ENCODE measurements at regions not wholly inside any gene's neighbourhood (a gene's known extent, or its start where the extent isn't known, plus 50 kb on each side); places are given as distances from the start of the nearest gene placed in this dataset.
"Not testable (repeated sequence)": the region's sequence is repeated elsewhere in the genome, so short reads cannot be mapped to it uniquely, and the experiment has no call there.

DNA sequence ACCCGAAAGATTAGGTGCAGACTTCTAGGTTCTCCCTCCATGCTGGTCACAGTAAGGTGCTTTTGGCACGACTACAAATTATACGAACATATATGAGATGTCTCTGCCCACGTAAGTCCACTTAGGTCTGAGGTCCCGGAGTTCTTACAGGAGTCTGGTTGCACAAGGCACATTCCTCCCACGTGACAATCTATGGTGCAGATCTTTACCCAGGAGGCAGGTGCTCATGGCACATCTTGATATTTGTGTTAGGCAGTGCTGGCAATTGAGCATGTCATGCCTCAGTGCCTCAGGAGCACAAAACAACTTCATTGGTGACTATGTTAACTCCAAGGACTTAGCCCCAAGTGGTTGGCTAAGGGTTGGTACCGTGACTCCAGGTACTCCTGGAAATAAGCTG is 92.0 kb upstream of the AMN1 start:
- no peak for DNase-seq (ENCODE audit: low spot score)

DNA sequence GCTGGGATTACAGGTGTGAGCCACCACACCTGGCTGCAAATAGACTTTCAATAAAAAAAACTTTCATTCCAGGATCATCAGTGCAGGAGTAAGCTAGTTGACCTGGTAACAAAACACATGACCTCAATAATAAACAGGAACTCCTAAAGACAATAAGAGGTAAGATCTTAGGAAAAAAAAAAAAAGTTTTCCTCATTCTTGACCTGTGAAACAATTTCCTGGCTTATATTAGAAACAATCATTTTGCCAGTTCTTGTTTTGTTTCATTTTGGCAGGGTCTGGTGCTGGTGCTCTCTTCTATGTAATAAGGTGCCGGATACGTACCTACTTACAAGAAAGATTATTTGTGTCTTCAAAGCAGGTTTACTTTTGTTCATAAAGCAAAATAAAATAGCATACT is 90.6 kb upstream of the AMN1 start:
- no peak for DNase-seq (ENCODE audit: low spot score)

DNA sequence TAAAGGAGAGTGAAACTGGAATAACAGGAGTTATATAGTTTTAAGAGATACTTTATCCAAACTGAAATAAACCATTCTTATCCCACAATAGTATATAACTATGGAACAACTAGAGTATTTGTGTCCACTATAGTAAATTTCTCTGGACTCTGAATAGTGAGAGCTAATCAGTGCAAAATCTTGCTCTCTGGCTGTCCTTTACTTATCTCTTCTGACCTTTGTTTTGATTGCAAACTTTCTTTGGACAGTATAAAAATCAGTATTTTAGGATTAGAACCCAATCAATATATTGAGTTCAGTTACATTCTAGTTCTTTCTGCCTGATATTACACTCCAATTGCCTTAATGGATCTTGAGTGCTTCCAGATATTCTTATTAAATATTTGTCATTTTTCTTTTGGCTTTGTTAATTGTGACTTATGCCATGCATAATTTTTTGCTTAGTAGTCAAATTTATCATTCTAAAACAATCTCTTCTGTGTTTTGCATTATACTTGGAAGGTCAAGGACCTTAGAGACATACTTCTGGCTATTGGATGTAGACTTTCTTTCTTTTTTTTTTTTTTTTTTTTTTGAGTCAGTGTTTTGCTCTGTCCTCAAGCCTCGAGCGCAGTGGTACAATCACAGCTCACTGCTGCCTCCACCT is 89.9 kb upstream of the AMN1 start:
- DNase-seq (ENCODE audit: low spot score) = no peak

DNA sequence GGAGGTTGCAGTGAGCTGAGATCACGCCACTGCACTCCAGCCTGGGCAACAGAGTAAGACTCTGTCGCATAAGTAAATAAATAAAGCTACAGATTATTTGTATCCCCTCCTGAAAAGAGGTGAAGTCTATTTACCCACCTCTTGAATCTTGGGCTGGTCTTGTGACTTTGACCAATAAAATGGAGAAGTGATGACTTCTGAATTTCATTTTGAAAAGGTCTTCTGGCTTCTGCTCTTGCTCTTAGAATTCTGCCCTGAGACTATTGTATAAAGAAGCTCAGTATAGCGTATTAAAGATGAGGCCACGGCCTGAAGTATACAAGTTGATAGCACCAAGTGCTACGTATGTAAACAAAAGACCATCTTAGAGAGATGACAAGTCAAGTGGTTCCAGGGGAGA is 88.3 kb upstream of the AMN1 start:
- DNase-seq (ENCODE audit: low spot score) = no peak

DNA sequence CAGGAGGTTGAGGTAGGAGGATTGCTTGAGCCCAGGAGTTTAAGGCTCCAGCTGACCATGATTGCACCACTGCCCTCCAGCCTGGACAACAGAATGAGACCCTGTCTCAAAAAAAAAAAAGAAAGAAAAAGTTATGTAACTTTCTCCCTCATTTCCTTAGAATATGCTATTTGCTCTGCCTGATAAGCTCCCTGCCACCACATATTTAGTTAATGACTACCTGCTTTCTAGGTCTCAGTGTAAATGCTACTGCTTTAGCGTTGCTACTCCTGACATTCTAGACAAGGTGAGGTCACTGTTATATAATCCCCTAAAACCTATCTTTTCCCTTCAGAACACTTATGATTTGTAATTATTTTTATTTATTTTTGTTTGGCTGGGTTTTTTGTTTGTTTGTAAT is 86.3 kb upstream of the AMN1 start:
- DNase-seq (ENCODE audit: low spot score) = no peak

DNA sequence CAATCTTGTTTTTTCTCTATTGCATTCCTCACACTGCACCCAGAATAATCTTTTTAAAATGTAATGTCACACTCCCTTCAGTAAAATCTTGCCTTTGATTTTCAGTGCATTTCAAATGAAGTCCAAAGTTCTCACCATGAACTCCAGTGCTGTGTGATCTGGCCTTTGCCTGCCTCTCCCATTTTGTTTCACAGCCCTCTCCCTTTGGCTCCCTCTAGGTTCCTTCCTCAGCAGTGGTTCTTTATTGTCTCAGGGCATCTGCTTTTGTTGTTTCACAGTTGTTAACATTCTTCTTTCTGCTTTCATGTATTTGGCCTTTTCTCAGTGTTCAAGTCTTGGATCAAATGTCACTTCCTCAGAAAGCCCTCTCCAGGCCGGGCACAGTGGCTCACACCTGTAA is 84.5 kb upstream of the AMN1 start:
- peak; percentile 29 for DNase-seq (ENCODE audit: low spot score)

DNA sequence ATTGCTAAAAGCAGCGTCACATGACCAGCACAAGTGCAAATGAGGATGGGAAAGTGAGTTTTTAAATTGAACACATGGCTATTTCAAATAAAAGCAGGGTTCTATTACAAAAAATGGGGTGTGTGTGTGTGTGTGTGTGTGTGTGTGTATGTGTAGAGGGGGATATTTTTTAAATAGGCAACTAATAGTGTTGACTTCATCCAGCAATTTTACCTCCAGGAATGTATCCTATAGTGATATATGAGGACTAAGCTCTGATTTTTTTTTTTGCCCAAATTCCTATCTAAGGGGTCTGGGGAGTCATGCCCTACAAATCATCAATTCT is 78.9 kb upstream of the AMN1 start:
- DNase-seq (ENCODE audit: low spot score) = no peak

DNA sequence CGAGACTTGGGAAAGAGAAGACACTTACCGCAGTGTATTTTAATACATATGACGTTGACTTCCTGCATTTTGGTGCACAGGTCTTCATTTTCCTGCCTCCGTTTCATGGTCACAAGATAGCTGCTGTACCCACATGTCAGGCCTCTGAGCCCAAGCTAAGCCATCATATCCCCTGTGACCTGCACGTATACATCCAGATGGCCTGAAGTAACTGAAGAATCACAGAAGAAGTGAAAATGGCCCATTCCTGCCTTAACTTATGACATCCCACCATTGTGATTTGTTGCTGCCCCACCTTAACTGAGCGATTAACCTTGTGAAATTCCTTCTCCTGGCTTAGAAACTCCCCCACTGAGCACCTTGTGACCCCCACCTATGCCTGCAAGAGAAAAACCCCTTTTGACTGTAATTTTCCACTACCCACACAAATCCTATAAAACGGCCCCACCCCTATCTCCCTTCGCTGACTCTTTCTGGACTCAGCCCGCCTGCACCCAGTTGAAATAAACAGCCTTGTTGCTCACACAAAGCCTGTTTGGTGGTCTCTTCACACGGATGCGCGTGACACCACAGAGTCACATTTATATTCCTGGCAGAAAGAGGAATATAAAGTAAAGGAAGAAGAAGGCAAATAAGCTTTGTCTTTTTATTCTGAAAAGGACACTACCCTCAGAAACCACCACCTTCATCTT is 78.4 kb upstream of the AMN1 start:
- not testable (repeated sequence) for DNase-seq (ENCODE audit: low spot score)

DNA sequence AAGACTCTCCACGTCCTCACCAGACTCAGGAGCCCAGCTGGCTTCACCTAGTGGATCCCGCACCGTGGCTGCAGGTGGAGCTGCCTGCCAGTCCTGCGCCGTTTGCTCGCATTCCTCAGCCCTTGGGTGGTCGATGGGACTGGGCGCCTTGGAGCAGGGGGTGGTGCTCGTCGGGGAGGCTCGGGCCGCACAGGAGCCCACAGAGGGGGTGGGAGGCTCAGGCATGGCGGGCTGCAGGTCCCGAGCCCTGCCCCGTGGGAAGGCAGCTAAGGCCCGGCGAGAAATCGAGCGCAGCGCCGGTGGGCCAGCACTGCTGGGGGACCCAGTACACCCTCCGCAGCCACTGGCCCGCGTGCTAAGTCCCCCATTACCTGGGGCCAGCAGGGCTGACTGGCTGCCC is 76.9 kb upstream of the AMN1 start:
- DNase-seq (ENCODE audit: low spot score) = not testable (repeated sequence)

DNA sequence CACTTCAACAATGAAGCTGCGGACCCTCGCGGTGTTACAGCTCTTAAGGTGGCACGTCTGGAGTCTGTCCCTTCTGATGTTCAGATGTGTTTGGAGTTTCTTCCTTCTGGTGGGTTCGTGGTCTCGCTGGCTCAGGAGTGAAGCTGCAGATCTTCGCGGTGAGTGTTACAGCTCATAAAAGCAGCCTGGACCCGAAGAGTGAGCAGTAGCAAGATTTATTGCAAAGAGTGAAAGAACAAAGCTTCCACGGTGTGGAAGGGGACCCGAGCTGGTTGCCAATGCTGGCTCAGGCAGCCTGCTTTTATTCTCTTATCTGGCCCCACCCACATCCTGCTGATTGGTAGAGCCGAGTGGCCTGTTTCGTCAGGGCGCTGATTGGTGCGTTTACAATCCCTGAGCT is 75.9 kb upstream of the AMN1 start:
- not testable (repeated sequence) for DNase-seq (ENCODE audit: low spot score)

DNA sequence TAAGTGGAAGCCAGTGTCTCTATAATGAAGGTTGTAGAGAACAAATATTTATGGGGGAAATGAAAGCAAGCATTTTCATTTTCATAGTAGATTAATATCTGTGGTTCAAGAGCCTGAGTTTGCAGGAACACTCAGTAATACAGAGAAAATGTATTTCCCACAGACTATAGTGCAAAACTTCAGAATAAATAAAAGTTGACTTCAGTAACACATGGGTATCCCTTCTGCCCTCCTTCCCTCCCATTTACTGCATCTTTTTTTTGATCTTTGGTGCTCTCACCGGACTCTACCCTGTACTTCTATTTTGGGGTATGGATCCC is 75.3 kb upstream of the AMN1 start:
- DNase-seq (ENCODE audit: low spot score) = no peak

DNA sequence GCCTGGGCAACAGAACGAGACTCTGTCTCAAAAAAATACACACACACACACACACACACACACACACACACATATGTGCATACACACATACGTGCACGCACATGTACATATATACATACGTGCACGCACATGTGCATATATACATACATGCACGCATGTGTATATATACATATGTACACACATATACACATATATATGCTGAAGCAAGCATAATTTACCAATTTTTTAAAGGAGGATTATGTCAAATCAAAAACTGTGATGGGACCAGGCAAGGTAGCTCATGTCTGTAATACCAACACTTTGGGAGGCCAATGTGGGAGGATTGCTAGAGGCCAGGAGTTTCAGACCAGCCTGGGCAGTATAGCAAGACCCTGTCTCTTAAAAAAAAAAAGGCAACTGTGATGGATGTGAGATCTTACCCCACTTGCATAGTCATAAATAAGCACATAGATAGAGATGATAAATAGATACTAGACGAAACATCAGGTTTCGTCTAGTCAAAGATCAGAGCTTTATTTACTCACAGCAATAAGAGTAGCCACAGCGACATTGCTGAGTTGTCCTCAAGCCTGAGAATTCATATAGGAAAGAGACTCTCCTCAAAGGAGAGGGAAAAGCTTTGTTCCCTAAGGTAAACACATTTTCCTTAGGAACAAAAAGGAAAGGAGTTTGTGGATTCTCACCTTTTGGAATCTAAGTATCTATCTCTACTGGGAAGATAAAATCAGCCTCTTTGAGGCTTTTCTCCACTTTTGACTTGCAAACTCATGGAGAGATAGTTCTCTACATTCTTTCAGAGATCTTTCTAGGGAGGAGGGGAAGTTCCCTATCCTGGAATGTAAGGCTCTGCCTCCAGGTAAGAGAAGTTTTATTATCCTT is 74.7 kb upstream of the AMN1 start:
- no peak for DNase-seq (ENCODE audit: low spot score)

DNA sequence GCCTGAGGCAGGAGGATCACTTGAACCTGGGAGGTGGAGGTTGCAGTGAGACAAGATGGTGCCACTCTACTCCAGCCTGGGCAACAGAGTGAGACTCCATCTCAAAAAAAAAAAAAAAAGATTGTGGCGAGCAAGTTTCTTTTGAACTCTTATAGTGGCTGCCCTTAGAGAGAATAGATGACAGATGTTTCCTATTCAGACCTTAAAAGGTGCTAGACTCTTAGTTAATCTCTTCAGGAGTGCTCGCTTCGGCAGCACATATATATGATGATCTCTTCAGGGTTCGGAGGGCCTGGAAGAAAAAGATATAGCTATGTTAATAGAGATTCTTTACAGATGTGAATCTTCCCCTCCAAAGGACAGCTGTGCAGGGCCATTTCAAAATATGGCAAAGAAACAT is 73.1 kb upstream of the AMN1 start:
- no peak for DNase-seq (ENCODE audit: low spot score)

DNA sequence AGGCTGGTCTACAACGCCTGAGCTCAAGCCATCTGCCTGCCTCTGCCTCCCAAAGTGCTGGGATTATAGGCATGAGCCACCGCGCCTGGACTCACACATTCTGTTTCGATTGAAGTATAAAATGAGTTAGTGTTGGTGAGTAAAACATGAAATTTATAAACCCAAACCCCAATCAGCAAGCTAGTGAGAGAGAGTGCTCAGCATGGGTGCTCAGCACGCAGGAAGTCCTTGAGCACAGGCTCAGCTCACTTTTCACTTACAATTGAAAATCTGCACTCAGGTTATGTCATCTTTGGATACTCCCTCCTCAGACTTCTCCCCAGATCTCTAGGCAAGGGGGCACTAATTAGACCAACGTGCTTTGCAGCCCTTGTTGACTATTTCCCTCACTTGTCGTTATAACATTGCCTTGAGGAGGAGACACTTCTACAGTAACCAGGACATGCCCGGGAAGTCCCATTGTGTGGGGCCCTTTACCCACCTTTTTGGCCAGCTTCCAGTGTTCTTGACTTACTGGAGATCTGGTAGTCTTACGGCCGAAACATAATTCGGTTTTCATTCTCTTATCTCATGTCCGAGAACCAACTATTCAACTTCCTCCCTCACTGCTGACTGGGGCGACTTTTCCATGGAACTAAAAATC is 68.5 kb upstream of the AMN1 start:
- DNase-seq (ENCODE audit: low spot score) = no peak

DNA sequence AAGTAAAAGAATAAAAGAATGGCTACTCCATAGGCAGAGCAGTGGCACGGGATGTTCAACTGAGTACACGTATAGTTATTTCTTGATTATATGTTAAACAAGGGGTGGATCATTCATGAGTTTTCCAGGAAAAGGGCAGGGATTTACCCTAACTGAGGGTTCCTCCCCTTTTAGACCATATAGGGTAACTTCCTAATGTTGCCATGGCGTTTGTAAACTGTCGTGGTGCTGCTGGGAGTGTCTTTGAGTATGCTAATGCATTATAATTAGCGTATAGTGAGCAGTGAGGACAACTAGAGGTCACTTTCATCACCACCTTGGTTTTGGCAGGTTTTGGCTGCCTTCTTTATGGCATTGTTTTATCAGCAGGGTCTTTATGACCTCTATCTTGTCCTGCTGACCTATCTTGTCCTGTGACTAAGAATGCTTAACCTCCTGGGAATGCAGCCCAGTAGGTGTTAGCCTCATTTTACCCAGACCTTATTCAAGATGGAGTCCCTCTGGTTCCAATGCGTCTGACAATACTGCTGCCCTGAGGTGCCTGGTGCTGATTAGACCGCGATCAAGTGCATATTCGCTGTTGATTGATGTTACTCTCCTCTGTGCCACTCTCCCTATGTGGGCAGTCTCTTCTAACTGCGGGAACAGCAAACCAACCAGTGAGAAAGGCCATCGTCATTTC is 67.6 kb upstream of the AMN1 start:
- no peak for DNase-seq (ENCODE audit: low spot score)

DNA sequence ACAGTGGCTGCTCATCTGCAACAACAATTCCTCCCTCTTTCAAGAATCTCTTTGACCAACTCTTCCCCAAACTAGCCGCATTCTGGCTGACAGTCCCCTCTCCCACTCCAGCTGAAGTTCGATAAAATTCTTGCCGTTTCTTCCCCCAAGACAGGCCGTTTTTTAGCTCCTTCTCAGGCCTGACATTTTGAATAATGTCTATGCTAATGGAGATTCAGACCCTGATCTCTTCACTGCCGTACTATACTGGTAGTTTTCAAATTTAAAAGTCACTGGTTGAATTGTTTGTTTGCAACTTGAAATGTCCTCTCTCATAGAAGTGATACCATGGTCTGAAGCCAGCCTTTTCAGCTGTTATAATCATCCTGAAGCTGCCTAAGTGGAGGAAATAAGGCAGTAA is 65.9 kb upstream of the AMN1 start:
- no peak for DNase-seq (ENCODE audit: low spot score)

DNA sequence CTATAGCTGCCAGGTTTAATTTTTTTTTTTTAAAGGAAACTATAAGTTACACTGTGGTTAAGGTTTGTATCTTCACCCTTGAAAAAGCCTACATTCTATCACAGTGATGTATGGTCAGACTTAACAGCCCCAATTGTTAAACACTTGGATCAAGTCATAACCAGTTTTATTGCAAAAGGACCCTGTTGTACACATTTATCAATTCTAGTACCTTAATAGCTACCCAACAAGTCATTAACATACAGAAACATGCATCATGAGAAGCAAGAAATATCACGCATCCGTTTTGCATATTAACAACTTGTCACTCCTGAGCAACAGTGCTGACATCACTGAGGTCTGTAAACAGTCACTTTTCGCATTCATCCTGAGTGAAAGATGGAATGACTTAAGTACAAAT is 62.4 kb upstream of the AMN1 start:
- DNase-seq (ENCODE audit: low spot score) = not testable (repeated sequence)

DNA sequence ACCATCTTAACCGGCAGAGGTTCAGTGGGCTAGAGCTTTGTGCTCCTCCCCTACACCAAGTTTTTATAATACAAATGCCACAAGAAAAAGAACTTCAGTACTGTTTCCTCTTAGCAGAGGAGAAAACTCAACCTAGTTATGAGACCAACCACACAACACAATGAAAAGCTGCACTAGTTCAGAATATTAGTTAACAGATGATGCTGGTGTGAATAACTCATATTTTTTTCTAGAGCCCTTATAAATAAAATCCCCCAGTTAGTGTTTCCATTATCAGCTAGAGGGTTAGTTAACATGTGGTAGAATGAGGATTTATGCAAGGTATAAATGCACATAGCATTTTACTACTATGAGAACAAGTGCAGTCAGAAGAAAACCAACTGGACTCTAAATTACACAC is 61.9 kb upstream of the AMN1 start:
- no peak for DNase-seq (ENCODE audit: low spot score)

DNA sequence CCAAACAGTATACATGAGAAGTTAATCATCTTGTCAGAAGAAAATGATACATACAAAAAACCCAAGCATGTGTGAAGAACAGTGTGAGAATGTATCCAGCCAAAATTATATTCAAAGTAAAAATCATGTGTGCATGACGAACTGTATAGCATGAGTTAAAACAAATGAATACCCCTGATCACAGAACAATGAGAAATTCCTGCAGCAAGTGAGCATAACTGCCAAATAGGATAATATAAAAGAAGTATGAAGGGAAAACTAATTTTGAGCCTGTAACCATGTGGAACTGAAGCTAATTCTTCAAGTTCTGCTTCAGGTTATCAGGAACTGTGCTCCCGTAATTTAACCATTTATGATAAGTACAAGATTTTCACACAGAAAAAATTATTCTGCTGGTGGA is 56.5 kb upstream of the AMN1 start:
- DNase-seq (ENCODE audit: low spot score) = no peak

DNA sequence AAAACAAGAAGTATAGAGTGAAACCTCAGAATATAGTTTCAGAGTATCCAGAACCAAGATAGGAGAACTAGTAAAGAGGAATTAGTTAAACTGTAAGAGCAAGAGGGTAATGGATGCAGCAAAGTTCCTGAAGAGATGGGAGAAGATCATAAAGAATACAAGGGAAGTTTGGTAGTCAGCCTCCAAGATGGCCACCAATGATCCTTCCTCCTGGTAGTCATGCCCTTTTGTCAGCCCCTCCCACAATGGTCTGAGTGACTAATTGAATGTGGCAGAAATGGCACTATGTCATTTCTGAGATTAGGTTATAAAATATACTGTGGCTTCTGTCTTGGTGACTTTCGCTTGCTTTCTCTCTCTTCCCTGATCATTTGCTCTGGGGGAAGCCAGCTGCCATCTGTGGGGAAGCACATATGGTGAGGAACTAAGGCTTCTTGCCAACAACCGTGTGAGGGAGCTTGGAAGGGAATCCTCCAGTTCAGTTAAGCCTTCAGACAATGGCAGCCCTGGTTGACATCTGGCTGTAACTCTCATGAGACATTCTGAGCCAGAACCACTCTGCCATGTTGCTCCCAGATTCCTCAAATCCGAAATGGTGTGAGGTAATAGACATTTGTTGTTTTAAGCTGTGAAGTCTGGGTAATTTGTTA is 55.3 kb upstream of the AMN1 start:
- DNase-seq (ENCODE audit: low spot score) = no peak

DNA sequence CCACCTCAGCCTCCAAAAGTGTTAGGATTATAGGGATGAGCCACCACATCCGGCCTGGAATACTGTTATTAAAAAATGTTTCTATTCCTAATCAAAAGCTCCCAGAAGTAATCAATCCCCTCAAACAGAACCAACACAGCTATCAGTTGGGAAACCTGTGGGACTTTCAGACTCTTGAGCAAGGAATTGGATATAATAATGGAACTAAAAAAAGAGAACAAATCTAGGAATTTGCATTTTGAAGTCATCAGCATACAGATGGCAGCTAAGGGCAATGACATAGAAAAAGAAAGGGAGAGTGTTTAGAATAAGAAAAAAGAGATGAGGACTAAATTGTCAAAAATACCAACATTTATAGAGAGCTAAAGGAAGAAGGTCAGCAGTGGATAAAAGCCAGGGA is 54.7 kb upstream of the AMN1 start:
- DNase-seq (ENCODE audit: low spot score) = no peak
